Muscle of arm (tissue), 1 donor: ENCODE measurements at regions not wholly inside any gene's neighbourhood (a gene's known extent, or its start where the extent isn't known, plus 50 kb on each side); places are given as distances from the start of the nearest gene placed in this dataset.
"Not testable (repeated sequence)": the region's sequence is repeated elsewhere in the genome, so short reads cannot be mapped to it uniquely, and the experiment has no call there.

ENCODE experiments used
- DNase-seq: peaks from one replicate; pipeline ENCODE4 v3.0.0-alpha.2; 2013

GRCh38 chr6:62819640-62820039 is 391.6 kb upstream of the FKBP1C start:
- no peak for DNase-seq

DNA sequence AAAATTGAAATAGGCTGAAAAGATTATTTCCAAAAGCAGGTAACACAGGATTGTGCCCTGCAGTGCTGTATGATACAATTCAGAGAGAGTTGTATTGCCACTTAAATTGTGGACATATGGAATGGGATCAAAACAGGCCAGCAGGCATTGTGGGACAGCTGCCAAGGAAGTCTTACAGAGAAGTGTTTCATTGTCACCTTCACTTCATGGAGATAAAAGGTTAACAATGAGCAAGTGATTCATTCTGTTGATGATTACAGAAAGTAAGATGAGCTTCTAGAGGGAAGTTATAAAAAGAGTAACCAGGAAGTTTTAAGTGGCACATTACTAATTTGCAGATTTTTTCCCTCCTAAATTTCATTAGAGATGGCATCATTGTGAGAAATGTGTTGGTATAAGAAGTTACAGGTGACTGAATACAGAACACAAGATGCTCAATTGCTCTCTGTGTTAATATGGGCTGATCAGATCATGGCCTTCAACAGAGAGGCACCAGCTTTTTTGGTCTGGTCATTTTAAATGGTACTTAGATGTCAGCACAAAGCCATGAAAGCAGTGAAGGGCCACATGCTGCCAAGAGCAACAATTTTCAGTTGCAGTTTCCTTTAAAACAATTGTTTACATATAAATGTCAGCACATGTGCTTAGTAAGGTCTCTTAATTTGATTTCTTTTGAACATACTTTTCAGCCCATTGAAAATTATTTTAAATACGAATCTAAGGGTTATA is 402.5 kb upstream of the FKBP1C start:
- no peak for DNase-seq

- DNase-seq: no peak
Observed at GRCh38 chr6:62805431-62805830, 405.8 kb upstream of the FKBP1C start.

GRCh38 chr6:62803094-62803493 is 408.2 kb upstream of the FKBP1C start:
- DNase-seq: no peak

DNA sequence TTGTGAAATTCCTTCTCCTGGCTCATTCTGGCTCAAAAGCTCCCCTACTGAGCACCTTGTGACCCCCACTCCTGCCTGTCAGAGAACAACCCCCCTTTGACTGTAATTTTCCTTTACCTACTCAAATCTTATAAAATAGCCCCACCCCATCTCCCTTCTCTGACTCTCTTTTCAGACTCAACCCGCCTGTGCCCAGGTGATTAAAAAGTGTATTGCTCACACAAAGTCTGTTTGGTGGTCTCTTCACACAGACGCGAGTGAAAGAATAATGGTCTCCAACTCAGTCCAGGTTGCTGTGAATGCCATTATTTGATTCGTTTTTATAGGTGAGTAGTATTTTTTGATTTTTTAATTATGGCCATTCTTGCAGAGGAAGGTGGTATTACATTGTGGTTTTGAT is 414.1 kb upstream of the FKBP1C start:
- DNase-seq: no peak

- DNase-seq: no peak
Observed at GRCh38 chr6:62775427-62776022, 435.7 kb upstream of the FKBP1C start.

- DNase-seq: not testable (repeated sequence)
Observed at GRCh38 chr6:62766174-62766573, 445.1 kb upstream of the FKBP1C start.

DNA sequence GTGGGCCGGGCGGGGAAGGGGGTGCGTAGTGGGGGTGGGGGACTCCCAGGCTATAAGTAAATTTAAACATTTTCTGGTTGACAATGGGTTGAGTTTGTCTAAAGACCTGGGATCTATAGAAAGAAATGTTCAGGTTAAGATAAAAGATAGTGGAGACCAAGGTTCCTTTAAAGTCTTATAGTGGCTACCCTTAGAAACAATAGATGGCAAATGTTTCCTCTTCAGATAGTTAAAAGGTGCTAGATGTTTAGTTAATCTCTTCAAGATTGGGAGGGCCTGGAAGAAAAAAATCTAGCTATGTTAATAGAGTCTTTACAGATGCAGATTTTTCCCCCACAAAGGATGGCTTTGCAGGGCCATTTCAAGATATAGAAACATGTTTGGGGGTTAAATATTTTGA is 446.4 kb upstream of the FKBP1C start:
- no peak for DNase-seq

- DNase-seq: no peak
Observed at GRCh38 chr6:62763125-62763912, 447.9 kb upstream of the FKBP1C start.

DNA sequence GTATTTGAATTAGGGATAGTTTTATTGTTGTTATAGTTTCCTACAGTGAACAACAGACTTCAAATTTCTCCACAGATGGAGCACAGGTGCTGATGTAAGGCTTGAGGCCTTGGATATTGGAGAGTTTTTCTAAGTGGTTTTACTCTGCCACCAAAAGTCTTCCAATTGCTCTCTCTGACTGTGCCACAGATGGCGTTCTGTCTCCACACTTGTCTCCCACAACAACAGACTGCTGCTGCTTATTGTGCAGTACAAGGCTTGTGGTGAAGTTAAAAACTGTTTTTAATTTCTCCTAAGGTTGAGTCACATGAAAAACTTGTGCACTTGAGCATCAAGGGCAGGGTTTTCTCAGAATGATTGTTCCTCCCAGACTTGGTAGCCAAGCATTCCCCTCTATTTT is 460.9 kb upstream of the KHDRBS2 start:
- no peak for DNase-seq

GRCh38 chr6:62746161-62746560 is 460.1 kb upstream of the KHDRBS2 start:
- no peak for DNase-seq

- no peak for DNase-seq
Observed at GRCh38 chr6:62740596-62740995, 454.6 kb upstream of the KHDRBS2 start.

DNA sequence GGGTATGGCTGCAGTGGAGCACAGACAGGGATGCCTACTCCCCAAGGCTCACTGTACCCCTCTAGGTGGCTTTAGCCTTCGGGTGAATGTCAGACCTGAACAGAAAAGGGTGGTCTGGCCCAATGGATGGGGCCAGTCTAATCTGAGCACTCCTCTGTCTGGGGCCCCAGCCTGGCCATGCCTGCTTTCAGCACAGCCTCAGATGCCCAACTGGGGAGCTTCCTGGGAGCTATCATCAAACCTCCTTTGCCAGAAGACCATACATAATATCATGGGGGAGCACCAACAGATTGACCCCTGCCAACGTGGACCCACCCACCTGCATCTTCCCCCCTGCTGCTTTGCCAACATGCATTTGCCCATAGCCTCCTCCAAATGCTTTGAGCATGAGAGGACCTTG is 454.1 kb upstream of the KHDRBS2 start:
- DNase-seq: no peak

GRCh38 chr6:62737792-62738191 is 451.8 kb upstream of the KHDRBS2 start:
- no peak for DNase-seq

GRCh38 chr6:62721408-62721807 is 435.4 kb upstream of the KHDRBS2 start:
- DNase-seq: no peak

- DNase-seq: no peak
Observed at GRCh38 chr6:62716719-62717118, 430.7 kb upstream of the KHDRBS2 start.

DNA sequence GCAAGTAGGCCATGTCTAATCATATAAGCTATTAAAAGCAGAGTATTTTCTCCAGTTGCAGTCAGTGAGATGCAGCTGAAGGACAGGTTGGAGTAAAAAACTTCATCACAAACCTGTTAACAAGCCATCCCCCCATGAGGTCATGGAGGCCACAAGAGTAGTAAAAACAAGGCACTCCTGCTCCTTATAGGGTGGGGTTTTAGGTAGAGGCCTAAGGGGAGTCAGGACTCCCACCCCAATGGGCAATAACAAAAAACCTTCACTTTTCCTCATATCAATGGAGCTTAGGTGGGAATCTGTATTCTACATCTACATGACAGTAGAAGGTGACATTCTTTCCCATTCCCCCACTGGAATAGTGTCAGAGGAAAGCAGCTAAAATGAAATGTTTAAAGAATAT is 428.1 kb upstream of the KHDRBS2 start:
- no peak for DNase-seq

DNA sequence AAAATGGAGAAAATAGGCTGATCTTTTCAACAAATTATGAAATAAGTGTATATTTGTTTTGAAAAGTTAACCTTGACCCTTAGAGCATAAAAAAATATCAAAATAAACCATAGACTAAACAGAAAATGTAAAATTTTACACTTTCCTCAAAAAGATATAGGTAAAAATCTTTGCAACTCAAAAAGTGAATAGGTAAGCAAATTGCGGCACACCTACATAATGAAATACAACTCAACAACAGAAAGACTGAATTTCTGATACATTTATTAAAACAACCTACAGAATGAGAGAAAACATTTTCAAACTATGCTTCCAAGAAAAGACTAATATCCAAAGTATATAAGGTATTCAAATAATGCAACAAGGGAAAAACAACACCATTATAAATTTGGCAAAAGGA is 425.7 kb upstream of the KHDRBS2 start:
- DNase-seq: no peak

- DNase-seq: no peak
Observed at GRCh38 chr6:62707914-62708313, 421.9 kb upstream of the KHDRBS2 start.

- DNase-seq: no peak
Observed at GRCh38 chr6:62707156-62707555, 421.1 kb upstream of the KHDRBS2 start.

- no peak for DNase-seq
Observed at GRCh38 chr6:62683063-62683462, 397.0 kb upstream of the KHDRBS2 start.

- DNase-seq: no peak
Observed at GRCh38 chr6:62681108-62681507, 395.1 kb upstream of the KHDRBS2 start.

DNA sequence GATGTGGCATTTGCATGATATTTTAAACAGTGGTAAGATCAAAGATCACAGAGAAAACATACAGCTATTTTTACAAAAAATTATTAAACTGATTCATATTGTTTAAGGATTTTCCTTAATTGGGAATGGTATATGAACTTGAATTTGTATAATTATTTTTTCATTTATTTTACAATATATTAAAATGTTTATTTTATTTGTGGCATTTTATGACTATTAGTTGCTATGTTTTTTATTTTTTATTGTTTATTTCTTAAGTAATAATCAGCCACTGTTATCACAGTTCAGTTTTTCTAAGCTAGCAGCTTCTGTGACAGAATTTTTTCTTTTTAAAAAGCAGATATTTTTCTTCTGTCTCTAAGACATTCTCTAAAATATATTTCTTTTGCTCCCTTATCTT is 387.0 kb upstream of the KHDRBS2 start:
- no peak for DNase-seq
